OCI-LY3 (cell line): ENCODE measurements at regions not wholly inside any gene's neighbourhood (a gene's known extent, or its start where the extent isn't known, plus 50 kb on each side); places are given as distances from the start of the nearest gene placed in this dataset.

Experiments used
- H2AFZ ChIP-seq: fragments of 200-600, 300-600 bp; shearing (Covaris generic); 2 replicates; pipeline ENCODE4 v1.6.0; 2014; ENCODE audit warnings: antibody characterized with exemption, low read depth, low read length
- H3K27ac ChIP-seq: fragments of 200-600, 300-600 bp; sonication (generic); 2 replicates; pipeline ENCODE4 v1.5.1; 2014; ENCODE audit warnings: mild to moderate bottlenecking, low read length, moderate library complexity, mixed read lengths
- H3K27me3 ChIP-seq: fragments of 200-600, 300-600 bp; sonication (generic); 2 replicates; pipeline ENCODE4 v1.6.1; 2014; ENCODE audit warnings: low read depth, low read length, mixed read lengths
- H3K36me3 ChIP-seq: fragments of 200-600, 300-600 bp; sonication (generic); replicated peaks from 2 replicates; pipeline ENCODE3; 2014; ENCODE audit warnings: low read depth, low read length, mixed read lengths
- H3K4me1 ChIP-seq: fragments of 300-600, 200-600 bp; sonication (generic); 2 replicates; pipeline ENCODE4 v1.6.1; 2014; ENCODE audit warnings: low read length, mixed read lengths
- H3K4me2 ChIP-seq: fragments of 200-600, 300-600 bp; sonication (generic); 2 replicates; pipeline ENCODE4 v1.6.1; 2014; ENCODE audit warnings: low read length, mixed read lengths
- H3K4me3 ChIP-seq: fragments of 300-600, 200-600 bp; sonication (generic); 2 replicates; pipeline ENCODE4 v1.5.1; 2014; ENCODE audit warnings: antibody characterized with exemption, mild to moderate bottlenecking, low read length, moderate library complexity
- H3K79me2 ChIP-seq: fragments of 300-600, 200-600 bp; shearing (Covaris generic); 2 replicates; pipeline ENCODE4 v1.6.1; 2014; ENCODE audit warnings: mild to moderate bottlenecking, low read length, mixed read lengths
- H3K9ac ChIP-seq: fragments of 300-600, 200-600 bp; shearing (Covaris generic); 2 replicates; pipeline ENCODE4 v1.6.0; 2014; ENCODE audit warnings: mild to moderate bottlenecking, low read length, moderate library complexity
- H3K9me3 ChIP-seq: fragments of 200-600, 300-600 bp; shearing (Covaris generic); 2 replicates; pipeline ENCODE4 v1.6.1; 2014; ENCODE audit warnings: low read length, mixed read lengths; ENCODE audit not compliant: insufficient read depth
- H4K20me1 ChIP-seq: fragments of 200-600, 300-600 bp; sonication (generic); 2 replicates; pipeline ENCODE4 v1.6.1; 2016; ENCODE audit warnings: low read length, mixed read lengths; ENCODE audit not compliant: insufficient read depth
- CTCF ChIP-seq: fragments of 200-600, 300-600 bp; sonication (generic); IDR thresholded peaks from 2 replicates; pipeline ENCODE4 v1.5.1; 2014; ENCODE audit warnings: antibody characterized with exemption, low read length, low read depth
- EZH2phosphoT487 ChIP-seq: fragments of 200-600 bp; shearing (Covaris generic); IDR thresholded peaks from 2 replicates; pipeline ENCODE4 v1.6.1; 2018; ENCODE audit warnings: antibody characterized with exemption, mixed run types, low read depth

DNA sequence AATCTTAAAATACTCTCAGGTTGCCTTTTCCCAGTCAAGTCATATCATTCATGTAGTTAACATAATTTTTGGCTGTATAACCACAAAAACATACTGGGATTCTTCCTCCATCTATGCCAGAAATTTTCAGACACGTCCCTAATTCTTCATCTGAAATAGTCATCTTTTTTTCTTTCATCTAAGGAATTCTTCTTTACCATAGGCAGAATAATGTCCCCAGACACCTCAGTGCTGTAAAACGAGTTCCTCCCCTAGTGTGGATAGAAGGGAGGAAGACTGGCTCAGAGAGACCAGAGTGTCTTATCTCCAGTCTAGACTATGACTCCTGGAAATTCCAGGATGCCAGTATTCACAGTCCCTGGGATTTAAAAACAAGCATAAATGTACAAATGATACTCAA, 127.8 kb downstream of the MREG start:
- Histone ChIP-seq H3K79me2 (no peaks in the 10 kb centered on the region), H3K4me1 (peaks cover 67% of the 10 kb centered on the region), H3K4me2 (peak overlapping the region; percentile 30; the same call in 1 of the 2 replicates), H3K27ac (no peak overlapping the region), H3K36me3 (no peaks in the 10 kb centered on the region), H3K9me3 (no peaks in the 10 kb centered on the region), H3K9ac (no peak overlapping the region), H2AFZ (no peak overlapping the region), H3K27me3 (no peaks in the 10 kb centered on the region), H3K4me3 (no peak overlapping the region), H4K20me1 (no peaks in the 10 kb centered on the region)
- no peak for TF ChIP-seq CTCF
- no peak for TF ChIP-seq EZH2phosphoT487

DNA sequence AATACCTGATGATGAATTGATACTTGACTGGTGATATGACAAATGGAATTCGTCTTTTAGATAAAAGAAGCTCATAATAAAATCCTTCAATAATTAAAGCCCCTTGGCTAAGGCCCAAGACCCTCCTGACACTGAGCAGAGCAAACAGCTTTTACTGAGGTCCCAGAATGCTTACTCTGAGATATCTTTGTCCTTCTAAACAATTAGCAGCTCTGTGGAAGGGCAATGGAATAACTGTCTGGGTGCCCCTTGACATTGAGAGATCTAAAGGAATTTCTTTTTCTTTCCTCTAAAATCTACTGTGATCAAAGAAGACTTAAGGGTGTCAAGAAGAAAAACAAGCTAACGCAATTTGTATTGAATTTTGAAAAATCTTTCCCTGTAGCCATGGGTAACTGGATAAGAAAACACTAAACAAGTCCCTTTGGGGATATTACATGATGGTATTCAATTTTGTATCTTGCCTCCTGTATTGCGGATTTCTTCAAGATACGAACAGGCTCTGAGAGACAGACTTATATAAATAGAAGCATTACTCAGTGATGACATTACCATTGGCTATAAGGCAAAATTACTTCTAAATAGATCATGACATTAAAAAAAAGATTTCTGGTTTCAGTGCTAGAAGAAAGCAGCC, 128.8 kb downstream of the MREG start:
- no peak overlapping the region for H3K4me3 ChIP-seq
- no peak overlapping the region for H3K27ac ChIP-seq
- no peak overlapping the region for H2AFZ ChIP-seq

DNA sequence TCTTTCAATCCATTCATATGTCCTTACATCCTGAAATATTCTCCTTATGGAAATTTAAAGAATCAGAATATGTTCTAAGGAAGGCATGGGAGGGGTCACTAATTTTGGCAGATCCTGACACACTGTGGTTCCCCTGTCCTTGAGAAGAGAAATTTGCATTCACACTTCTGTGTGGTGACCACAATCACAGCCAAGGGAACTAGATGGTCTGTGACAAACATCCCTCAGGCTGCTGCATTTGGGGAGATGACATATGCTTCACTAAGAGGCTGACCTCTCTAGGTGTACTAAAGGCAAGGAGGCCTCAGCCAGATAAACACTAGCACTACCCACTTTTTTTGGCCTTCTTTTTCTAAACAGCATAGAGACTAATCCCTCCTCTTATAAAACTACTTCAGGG, 129.6 kb downstream of the MREG start:
- Histone ChIP-seq H3K4me1 (peaks cover 79% of the 10 kb centered on the region), H3K27ac (no peak overlapping the region), H2AFZ (no peak overlapping the region), H3K4me3 (no peak overlapping the region), H3K9ac (no peak overlapping the region), H3K27me3 (no peaks in the 10 kb centered on the region), H3K79me2 (no peaks in the 10 kb centered on the region), H3K9me3 (no peaks in the 10 kb centered on the region), H3K36me3 (no peaks in the 10 kb centered on the region), H3K4me2 (no peak overlapping the region), H4K20me1 (no peaks in the 10 kb centered on the region)
- TF ChIP-seq CTCF (no peak), EZH2phosphoT487 (no peak)

More for the DNA sequence above, 128.8 kb downstream of the MREG start:
- TF ChIP-seq CTCF = no peak
- no peak for TF ChIP-seq EZH2phosphoT487
- Histone ChIP-seq H4K20me1 (no peaks in the 10 kb centered on the region), H3K4me1 (peaks cover 73% of the 10 kb centered on the region), H3K9me3 (no peaks in the 10 kb centered on the region), H3K36me3 (no peaks in the 10 kb centered on the region), H3K27me3 (no peaks in the 10 kb centered on the region), H3K9ac (no peak overlapping the region), H3K4me2 (peak overlapping the region; percentile 30; the same call in 1 of the 2 replicates), H3K79me2 (no peaks in the 10 kb centered on the region)

DNA sequence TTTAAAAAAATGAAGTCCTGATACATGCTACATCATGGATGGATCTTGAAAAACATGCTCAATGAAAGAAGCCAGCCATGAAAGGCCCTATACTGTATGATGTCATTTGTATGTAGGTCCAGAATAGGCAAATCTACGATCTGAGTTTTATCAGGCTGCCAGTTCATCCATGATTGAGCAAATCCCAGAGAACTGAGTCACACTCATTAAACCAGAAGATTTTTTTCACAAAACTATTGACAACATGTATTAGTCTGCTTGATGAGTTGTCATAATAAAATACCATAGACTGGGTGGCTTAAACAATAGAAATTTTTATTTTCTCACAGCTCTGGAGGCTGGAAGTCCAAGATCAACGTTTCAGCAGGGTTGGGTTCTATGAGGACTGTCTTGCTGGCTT, 130.7 kb downstream of the MREG start:
- no peak overlapping the region for H3K4me2 ChIP-seq
- H3K9me3 ChIP-seq = no peaks in the 10 kb centered on the region; the same call in 1 of the 2 replicates
- H3K4me1 ChIP-seq = peaks cover 83% of the 10 kb centered on the region
- H3K4me3 ChIP-seq = no peak overlapping the region
- H3K27ac ChIP-seq = no peak overlapping the region
- H3K36me3 ChIP-seq = peaks cover 5% of the 10 kb centered on the region
- H3K27me3 ChIP-seq = no peaks in the 10 kb centered on the region
- no peaks in the 10 kb centered on the region for H3K79me2 ChIP-seq
- H3K9ac ChIP-seq = no peak overlapping the region
- no peak overlapping the region for H2AFZ ChIP-seq
- TF ChIP-seq CTCF = no peak
- TF ChIP-seq EZH2phosphoT487 = no peak
- H4K20me1 ChIP-seq = no peaks in the 10 kb centered on the region
